ENCODE measurements at regions not wholly inside any gene's neighbourhood (a gene's known extent, or its start where the extent isn't known, plus 50 kb on each side); places are given as distances from the start of the nearest gene placed in this dataset.

DNA sequence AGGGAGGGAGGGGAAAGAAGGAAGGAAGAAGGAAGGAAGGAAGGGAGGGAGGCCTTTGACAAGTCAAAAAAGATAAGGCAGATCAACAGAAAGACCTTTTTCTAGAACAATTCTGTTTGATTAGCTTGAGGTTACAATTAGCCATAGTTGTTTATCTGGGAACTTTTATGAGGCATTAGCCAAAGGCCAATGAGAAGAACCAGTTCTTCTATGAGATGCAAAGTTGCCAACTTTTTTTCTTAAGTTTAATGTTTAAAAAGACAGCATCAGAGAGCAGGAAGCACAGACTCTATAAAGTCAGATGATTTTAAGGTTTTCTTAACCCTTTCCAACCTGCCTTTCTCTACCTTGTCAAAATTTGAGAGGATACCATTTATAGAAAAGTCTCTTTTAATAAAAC is 301.3 kb upstream of the NR2F2 start:
- ATAC-seq (no peak), DNase-seq (no peak)
- Mint-ChIP-seq H3K4me1 (ENCODE audit: low read depth) (no peaks in the 10 kb centered on the region), H3K27ac (no peak overlapping the region), H3K36me3 (ENCODE audit: low read depth) (no peaks in the 10 kb centered on the region), H3K27me3 (peaks cover 15% of the 10 kb centered on the region), H3K9me3 (no peaks in the 10 kb centered on the region), H3K4me3 (no peak overlapping the region)
- ChIA-PET POLR2A (no interaction called here), CTCF (no interaction called here)
- intact Hi-C loops (cut with micrococcal nuclease) = no loop called here
- TF ChIP-seq, protein P1, sequence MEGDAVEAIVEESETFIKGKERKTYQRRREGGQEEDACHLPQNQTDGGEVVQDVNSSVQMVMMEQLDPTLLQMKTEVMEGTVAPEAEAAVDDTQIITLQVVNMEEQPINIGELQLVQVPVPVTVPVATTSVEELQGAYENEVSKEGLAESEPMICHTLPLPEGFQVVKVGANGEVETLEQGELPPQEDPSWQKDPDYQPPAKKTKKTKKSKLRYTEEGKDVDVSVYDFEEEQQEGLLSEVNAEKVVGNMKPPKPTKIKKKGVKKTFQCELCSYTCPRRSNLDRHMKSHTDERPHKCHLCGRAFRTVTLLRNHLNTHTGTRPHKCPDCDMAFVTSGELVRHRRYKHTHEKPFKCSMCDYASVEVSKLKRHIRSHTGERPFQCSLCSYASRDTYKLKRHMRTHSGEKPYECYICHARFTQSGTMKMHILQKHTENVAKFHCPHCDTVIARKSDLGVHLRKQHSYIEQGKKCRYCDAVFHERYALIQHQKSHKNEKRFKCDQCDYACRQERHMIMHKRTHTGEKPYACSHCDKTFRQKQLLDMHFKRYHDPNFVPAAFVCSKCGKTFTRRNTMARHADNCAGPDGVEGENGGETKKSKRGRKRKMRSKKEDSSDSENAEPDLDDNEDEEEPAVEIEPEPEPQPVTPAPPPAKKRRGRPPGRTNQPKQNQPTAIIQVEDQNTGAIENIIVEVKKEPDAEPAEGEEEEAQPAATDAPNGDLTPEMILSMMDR (IDR thresholded peaks at IDR 0.05) = no peak

DNA sequence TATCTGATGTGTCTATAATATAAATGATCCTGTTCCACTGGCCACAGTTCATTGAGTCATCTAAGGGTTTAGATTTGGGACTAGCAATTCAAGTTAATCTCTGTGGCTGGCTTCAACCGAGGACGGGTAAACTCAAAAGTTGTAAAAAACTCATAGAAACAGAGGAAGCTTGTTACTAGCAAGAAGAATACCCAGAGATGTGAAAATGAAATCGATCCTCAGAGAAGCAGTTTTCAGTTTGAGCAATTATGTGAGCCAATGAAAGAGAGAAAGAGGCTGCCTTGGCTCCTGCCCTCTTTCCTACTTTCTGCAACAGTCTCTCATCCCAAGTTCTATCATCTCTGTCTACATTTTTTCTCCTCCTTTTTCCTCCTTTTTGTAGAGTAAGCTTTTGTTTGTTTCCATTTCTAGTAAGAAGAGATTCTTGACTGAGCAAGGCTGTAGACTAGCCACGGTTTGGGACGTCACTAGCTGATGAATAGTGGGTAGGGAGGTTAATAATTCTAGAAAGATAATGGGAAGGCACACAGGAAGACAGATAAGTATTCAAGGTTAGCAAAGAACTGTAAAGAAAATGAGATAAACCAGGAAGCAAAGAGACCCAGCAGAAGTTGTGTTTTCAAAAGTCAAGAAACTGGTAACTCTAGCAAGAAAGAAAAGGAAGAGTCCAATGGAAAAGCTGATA is 298.9 kb upstream of the NR2F2 start:
- Mint-ChIP-seq H3K36me3 (ENCODE audit: low read depth) (no peaks in the 10 kb centered on the region), H3K9me3 (no peaks in the 10 kb centered on the region), H3K4me1 (ENCODE audit: low read depth) (no peaks in the 10 kb centered on the region), H3K4me3 (no peak overlapping the region), H3K27me3 (peaks cover 35% of the 10 kb centered on the region), H3K27ac (no peak overlapping the region)
- intact Hi-C loops (cut with micrococcal nuclease) = no loop called here
- CTCF ChIA-PET = no interaction called here
- DNase-seq = no peak
- POLR2A ChIA-PET = no interaction called here
- no peak for ATAC-seq
- TF ChIP-seq, protein P1 (IDR thresholded peaks at IDR 0.05) = no peak

DNA sequence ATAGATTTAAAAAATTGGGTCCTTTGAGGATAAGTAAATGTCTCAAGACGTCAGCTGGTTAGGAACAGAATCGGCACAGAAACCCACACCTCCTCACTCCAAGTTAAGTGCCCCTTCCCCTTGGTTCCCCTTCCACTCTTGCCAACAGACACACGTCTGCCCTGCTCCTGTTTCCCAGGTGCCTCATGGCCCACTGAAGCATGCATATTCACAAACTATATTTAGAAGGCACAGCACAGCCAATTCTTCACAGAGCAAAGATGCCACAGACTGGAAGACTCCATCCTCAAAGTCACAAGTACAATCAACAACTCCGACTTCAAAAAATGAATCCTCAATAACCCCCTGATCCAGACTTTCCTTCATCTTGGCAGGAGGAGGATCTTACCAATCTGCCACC is 295.4 kb upstream of the NR2F2 start:
- H3K27ac Mint-ChIP-seq = no peak overlapping the region
- no peak overlapping the region for H3K4me3 Mint-ChIP-seq
- CTCF ChIA-PET = no interaction called here
- POLR2A ChIA-PET = no interaction called here
- ATAC-seq (no peak), DNase-seq (no peak)
- H3K4me1 Mint-ChIP-seq (ENCODE audit: low read depth) = peaks cover 7% of the 10 kb centered on the region
- intact Hi-C loops (cut with micrococcal nuclease) = no loop called here
- no peaks in the 10 kb centered on the region for H3K9me3 Mint-ChIP-seq
- no peaks in the 10 kb centered on the region for H3K36me3 Mint-ChIP-seq (ENCODE audit: low read depth)
- TF ChIP-seq, protein P1 (IDR thresholded peaks at IDR 0.05) = no peak
- peaks cover 48% of the 10 kb centered on the region for H3K27me3 Mint-ChIP-seq

DNA sequence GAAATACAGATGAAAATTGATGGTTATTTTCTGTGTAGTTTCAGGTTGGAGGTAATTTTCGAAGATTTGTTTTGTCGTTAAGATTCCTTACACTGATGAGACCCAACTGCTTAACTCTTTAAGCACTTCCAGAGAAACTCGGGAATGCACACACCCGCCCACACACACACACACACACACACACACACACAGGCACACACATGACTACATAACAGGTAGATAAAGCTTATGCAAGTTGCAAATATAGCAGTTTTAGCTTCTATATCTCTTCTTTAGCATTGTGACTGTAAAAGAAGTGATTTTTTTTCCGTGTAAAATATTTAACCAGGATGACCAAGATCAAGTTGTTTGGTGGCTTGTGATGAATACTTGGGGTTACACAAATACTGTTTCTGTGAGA is 294.9 kb upstream of the NR2F2 start:
- no peak for ATAC-seq
- Mint-ChIP-seq H3K36me3 (ENCODE audit: low read depth) (no peaks in the 10 kb centered on the region), H3K9me3 (no peaks in the 10 kb centered on the region), H3K4me3 (no peak overlapping the region), H3K27ac (no peak overlapping the region), H3K27me3 (peaks cover 50% of the 10 kb centered on the region), H3K4me1 (ENCODE audit: low read depth) (peaks cover 7% of the 10 kb centered on the region)
- POLR2A ChIA-PET = no interaction called here
- no peak for DNase-seq
- CTCF ChIA-PET = no interaction called here
- TF ChIP-seq, protein P1 (IDR thresholded peaks at IDR 0.05) = no peak
- intact Hi-C loops (cut with micrococcal nuclease) = no loop called here

DNA sequence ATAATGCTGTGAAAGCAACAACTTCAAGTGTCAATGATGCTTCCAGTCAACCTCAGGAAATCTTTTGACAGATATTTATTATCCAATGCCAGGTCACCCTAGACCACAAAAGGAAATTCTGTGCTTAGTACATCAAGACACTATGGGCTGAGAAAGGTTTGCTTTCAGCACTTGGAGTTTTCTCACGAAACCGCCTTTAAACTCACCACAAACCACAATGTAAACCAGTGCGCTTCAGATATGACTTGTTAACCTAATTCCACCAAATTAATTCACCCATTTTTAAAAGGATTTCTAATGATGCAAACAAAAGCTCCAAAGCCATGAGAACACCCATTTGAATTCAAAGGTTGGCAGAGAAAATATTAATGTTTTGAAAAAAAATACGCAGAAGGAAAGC is 292.9 kb upstream of the NR2F2 start:
- no peaks in the 10 kb centered on the region for H3K9me3 Mint-ChIP-seq
- ChIA-PET CTCF (no interaction called here), POLR2A (no interaction called here)
- peaks cover 7% of the 10 kb centered on the region for H3K4me1 Mint-ChIP-seq (ENCODE audit: low read depth)
- no peak overlapping the region for H3K27ac Mint-ChIP-seq
- no peaks in the 10 kb centered on the region for H3K36me3 Mint-ChIP-seq (ENCODE audit: low read depth)
- TF ChIP-seq, protein P1 (IDR thresholded peaks at IDR 0.05) = no peak
- no peak for DNase-seq
- intact Hi-C loops (cut with micrococcal nuclease) = no loop called here
- no peak overlapping the region for H3K4me3 Mint-ChIP-seq
- peaks cover 49% of the 10 kb centered on the region for H3K27me3 Mint-ChIP-seq
- ATAC-seq = no peak

Data from activated CD8-positive, alpha-beta T cell treated with anti-CD3 and anti-CD28 coated beads for 36 hours (primary cell).